Activated T-helper 17 cell treated with anti-CD3 and anti-CD28 coated beads, Interleukin-2, amount 50 U/mL, for 72 hours (primary cell): ENCODE measurements at regions not wholly inside any gene's neighbourhood (a gene's known extent, or its start where the extent isn't known, plus 50 kb on each side); places are given as distances from the start of the nearest gene placed in this dataset.

Experiments used
- ATAC-seq: fragments of 150-1000 bp; cut with Tn5 transposase; replicated peaks from 2 replicates; pipeline ENCODE4 v1.10.0; 2021; ENCODE audit warnings: mild to moderate bottlenecking, moderate library complexity
- H3K27ac Mint-ChIP-seq: one replicate; pipeline ENCODE4 v1.8.0; 2022; ENCODE audit warnings: mixed read lengths
- H3K27me3 Mint-ChIP-seq: one replicate; pipeline ENCODE4 v1.8.0; 2022; ENCODE audit warnings: mixed read lengths
- H3K36me3 Mint-ChIP-seq: one replicate; pipeline ENCODE4 v1.8.0; 2022; ENCODE audit warnings: low read depth, mild to moderate bottlenecking, mixed read lengths
- H3K4me1 Mint-ChIP-seq: one replicate; pipeline ENCODE4 v1.8.0; 2022; ENCODE audit warnings: mixed read lengths
- H3K4me3 Mint-ChIP-seq: one replicate; pipeline ENCODE4 v1.8.0; 2022; ENCODE audit warnings: mild to moderate bottlenecking, mixed read lengths
- H3K9me3 Mint-ChIP-seq: one replicate; pipeline ENCODE4 v1.8.0; 2022; ENCODE audit warnings: mixed read lengths

- no peak overlapping the region for H3K4me3 Mint-ChIP-seq
Observed at GRCh38 chr3:150072576-150072975, 101.9 kb upstream of the PFN2 start.

GRCh38 chr3:150070271-150070670 is 99.6 kb upstream of the PFN2 start:
- H3K4me3 Mint-ChIP-seq = no peak overlapping the region
- no peak overlapping the region for H3K27ac Mint-ChIP-seq
- H3K9me3 Mint-ChIP-seq = no peaks in the 10 kb centered on the region
- no peaks in the 10 kb centered on the region for H3K4me1 Mint-ChIP-seq
- H3K27me3 Mint-ChIP-seq = peaks cover 45% of the 10 kb centered on the region
- H3K36me3 Mint-ChIP-seq = no peaks in the 10 kb centered on the region
- ATAC-seq = no peak

More at GRCh38 chr3:150072576-150072975, 101.9 kb upstream of the PFN2 start:
- Mint-ChIP-seq H3K4me1 (no peaks in the 10 kb centered on the region), H3K36me3 (no peaks in the 10 kb centered on the region), H3K27me3 (peaks cover 37% of the 10 kb centered on the region), H3K27ac (no peak overlapping the region), H3K9me3 (no peaks in the 10 kb centered on the region)
- ATAC-seq = no peak

- Mint-ChIP-seq H3K4me1 (no peaks in the 10 kb centered on the region), H3K27ac (no peak overlapping the region), H3K4me3 (no peak overlapping the region), H3K27me3 (peaks cover 45% of the 10 kb centered on the region), H3K9me3 (no peaks in the 10 kb centered on the region), H3K36me3 (no peaks in the 10 kb centered on the region)
- ATAC-seq = no peak
Observed at GRCh38 chr3:150069633-150070032, 98.9 kb upstream of the PFN2 start.

GRCh38 chr3:150069154-150069527 is 98.4 kb upstream of the PFN2 start:
- no peaks in the 10 kb centered on the region for H3K9me3 Mint-ChIP-seq
- H3K4me3 Mint-ChIP-seq = no peak overlapping the region
- H3K27me3 Mint-ChIP-seq = peaks cover 45% of the 10 kb centered on the region
- no peak overlapping the region for H3K27ac Mint-ChIP-seq
- H3K4me1 Mint-ChIP-seq = no peaks in the 10 kb centered on the region
- H3K36me3 Mint-ChIP-seq = no peaks in the 10 kb centered on the region
- no peak for ATAC-seq

- H3K27ac Mint-ChIP-seq = no peak overlapping the region
- no peaks in the 10 kb centered on the region for H3K4me1 Mint-ChIP-seq
- ATAC-seq = no peak
- no peaks in the 10 kb centered on the region for H3K36me3 Mint-ChIP-seq
- H3K9me3 Mint-ChIP-seq = no peaks in the 10 kb centered on the region
- peaks cover 46% of the 10 kb centered on the region for H3K27me3 Mint-ChIP-seq
- no peak overlapping the region for H3K4me3 Mint-ChIP-seq
Observed at GRCh38 chr3:150068440-150069153, 97.9 kb upstream of the PFN2 start.

DNA sequence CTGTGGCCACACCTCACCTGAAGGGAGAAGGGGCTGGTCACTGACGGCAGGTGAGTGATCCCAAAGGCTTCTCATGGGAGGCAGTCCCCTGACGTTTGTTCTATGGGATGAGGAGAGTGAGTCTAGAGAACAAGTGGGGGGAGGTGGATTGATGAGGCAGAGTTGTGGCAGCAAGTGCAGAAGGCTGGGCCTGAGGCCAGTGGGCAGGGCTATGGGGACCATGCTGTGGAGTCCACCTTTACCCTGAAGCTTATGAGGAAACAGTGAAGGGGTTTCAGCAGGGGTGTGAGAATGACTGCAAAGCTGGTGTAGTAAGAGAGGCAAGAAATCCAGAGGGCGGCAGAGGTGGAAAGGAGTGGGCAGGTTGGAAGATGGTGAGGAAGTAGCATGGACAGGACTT is 96.9 kb upstream of the PFN2 start:
- ATAC-seq = no peak
- Mint-ChIP-seq H3K4me3 (no peak overlapping the region), H3K9me3 (no peaks in the 10 kb centered on the region), H3K4me1 (no peaks in the 10 kb centered on the region), H3K27me3 (peaks cover 41% of the 10 kb centered on the region), H3K27ac (no peak overlapping the region), H3K36me3 (no peaks in the 10 kb centered on the region)

DNA sequence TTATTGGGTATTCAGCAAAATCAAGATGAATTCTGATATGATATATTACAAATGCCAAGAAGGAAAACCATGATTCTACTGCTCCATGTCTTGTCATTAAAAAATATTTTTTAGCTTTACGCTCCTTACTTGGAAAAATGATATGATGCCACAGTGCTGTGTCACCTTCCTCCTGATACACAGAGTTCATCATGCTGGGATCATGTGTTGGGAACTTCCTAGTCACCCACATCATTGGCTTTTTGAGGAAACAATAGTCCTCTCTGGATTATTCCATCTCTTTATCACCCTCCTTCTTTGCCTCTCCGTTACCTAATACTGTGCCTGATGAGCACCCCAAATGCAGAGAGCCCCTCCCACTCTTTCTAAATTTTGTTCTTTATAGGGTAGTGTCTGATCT is 94.3 kb upstream of the PFN2 start:
- no peak overlapping the region for H3K4me3 Mint-ChIP-seq

DNA sequence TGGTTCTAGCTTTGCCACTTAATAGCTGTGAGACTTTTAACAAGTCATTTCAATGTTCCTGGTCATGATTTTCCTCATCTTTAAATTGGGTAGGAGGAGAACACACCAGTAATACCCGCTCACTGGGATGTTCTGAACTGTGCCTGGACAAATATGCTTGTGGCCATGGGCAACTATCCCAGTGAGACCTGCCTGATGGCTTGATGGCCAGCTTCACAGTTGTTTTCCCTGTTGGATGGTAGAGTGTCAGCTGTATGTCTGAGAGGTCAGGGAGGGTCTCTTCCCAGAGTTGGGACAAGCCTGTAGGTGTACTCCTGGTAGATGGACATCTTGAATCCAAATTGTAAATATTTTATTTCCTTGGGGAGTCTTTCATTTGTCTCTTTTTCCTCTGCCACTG is 92.5 kb upstream of the PFN2 start:
- H3K27me3 Mint-ChIP-seq = peaks cover 23% of the 10 kb centered on the region
- no peaks in the 10 kb centered on the region for H3K4me1 Mint-ChIP-seq
- H3K36me3 Mint-ChIP-seq = no peaks in the 10 kb centered on the region
- no peak overlapping the region for H3K27ac Mint-ChIP-seq
- H3K9me3 Mint-ChIP-seq = no peaks in the 10 kb centered on the region
- no peak for ATAC-seq
- H3K4me3 Mint-ChIP-seq = no peak overlapping the region

More for the DNA sequence above, 94.3 kb upstream of the PFN2 start:
- no peaks in the 10 kb centered on the region for H3K9me3 Mint-ChIP-seq
- H3K36me3 Mint-ChIP-seq = no peaks in the 10 kb centered on the region
- H3K4me1 Mint-ChIP-seq = no peaks in the 10 kb centered on the region
- no peak for ATAC-seq
- H3K27me3 Mint-ChIP-seq = peaks cover 28% of the 10 kb centered on the region
- no peak overlapping the region for H3K27ac Mint-ChIP-seq

DNA sequence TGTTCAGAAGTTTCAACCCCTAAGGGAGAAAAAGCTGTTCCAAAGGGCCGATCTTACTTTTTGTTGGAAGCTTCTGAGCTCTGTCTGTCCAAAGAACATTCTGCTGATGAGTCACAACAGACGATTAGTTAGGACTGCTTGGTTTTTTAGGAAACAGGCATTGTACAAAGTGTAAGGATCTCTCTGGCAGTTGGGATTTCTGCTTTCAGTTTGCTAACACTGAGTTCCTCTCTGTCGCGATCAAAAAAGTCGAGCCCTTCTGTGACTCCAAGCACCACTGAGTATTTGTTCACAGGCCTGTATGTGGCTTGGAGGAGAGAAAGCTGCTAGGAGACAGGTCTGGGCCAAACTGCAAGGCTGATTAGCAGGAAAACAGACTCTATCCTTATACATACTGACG is 91.8 kb upstream of the PFN2 start:
- Mint-ChIP-seq H3K36me3 (no peaks in the 10 kb centered on the region), H3K4me3 (no peak overlapping the region), H3K27ac (no peak overlapping the region), H3K9me3 (no peaks in the 10 kb centered on the region), H3K27me3 (peaks cover 16% of the 10 kb centered on the region), H3K4me1 (no peaks in the 10 kb centered on the region)
- no peak for ATAC-seq

GRCh38 chr3:150061288-150062024 is 90.8 kb upstream of the PFN2 start:
- Mint-ChIP-seq H3K27me3 (peaks cover 9% of the 10 kb centered on the region), H3K9me3 (no peaks in the 10 kb centered on the region), H3K4me3 (no peak overlapping the region), H3K4me1 (no peaks in the 10 kb centered on the region), H3K27ac (no peak overlapping the region), H3K36me3 (no peaks in the 10 kb centered on the region)
- no peak for ATAC-seq

GRCh38 chr3:150059729-150060128 is 89.0 kb upstream of the PFN2 start:
- H3K9me3 Mint-ChIP-seq = no peaks in the 10 kb centered on the region
- H3K27ac Mint-ChIP-seq = no peak overlapping the region
- ATAC-seq = no peak
- no peaks in the 10 kb centered on the region for H3K36me3 Mint-ChIP-seq
- H3K4me3 Mint-ChIP-seq = no peak overlapping the region
- peaks cover 18% of the 10 kb centered on the region for H3K27me3 Mint-ChIP-seq
- H3K4me1 Mint-ChIP-seq = no peaks in the 10 kb centered on the region

GRCh38 chr3:150059241-150059640 is 88.5 kb upstream of the PFN2 start:
- H3K27ac Mint-ChIP-seq = no peak overlapping the region
- no peaks in the 10 kb centered on the region for H3K4me1 Mint-ChIP-seq
- no peak for ATAC-seq
- no peak overlapping the region for H3K4me3 Mint-ChIP-seq
- H3K9me3 Mint-ChIP-seq = no peaks in the 10 kb centered on the region
- peaks cover 19% of the 10 kb centered on the region for H3K27me3 Mint-ChIP-seq
- H3K36me3 Mint-ChIP-seq = no peaks in the 10 kb centered on the region

- H3K4me3 Mint-ChIP-seq = no peak overlapping the region
- H3K27ac Mint-ChIP-seq = no peak overlapping the region
- no peaks in the 10 kb centered on the region for H3K4me1 Mint-ChIP-seq
- H3K36me3 Mint-ChIP-seq = no peaks in the 10 kb centered on the region
- ATAC-seq = no peak
- no peaks in the 10 kb centered on the region for H3K9me3 Mint-ChIP-seq
- peaks cover 18% of the 10 kb centered on the region for H3K27me3 Mint-ChIP-seq
Observed at GRCh38 chr3:150057227-150057626, 86.5 kb upstream of the PFN2 start.

DNA sequence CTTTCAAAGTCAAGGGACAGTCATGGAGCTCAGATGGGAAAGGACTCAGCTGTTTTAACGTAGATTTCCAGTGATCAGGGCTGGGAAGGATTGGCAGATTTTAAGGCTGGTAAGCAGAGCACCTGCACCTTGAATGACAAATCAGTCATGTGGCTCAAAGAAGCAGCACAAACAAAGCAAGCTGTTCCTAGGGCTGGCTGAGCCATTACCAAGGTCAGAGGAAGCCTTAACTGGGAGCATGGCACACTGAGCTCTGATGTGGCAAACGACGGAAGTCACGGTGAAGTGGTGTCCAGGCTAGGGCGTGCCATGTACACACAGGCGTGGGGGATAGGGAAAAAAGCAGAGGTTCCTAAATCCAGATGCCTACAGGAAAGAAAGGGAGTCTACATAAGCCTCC is 84.6 kb upstream of the PFN2 start:
- no peaks in the 10 kb centered on the region for H3K9me3 Mint-ChIP-seq
- ATAC-seq = no peak
- H3K27ac Mint-ChIP-seq = no peak overlapping the region
- no peaks in the 10 kb centered on the region for H3K36me3 Mint-ChIP-seq
- H3K4me1 Mint-ChIP-seq = no peaks in the 10 kb centered on the region
- H3K4me3 Mint-ChIP-seq = no peak overlapping the region
- H3K27me3 Mint-ChIP-seq = peaks cover 24% of the 10 kb centered on the region

GRCh38 chr3:150054635-150055034 is 83.9 kb upstream of the PFN2 start:
- no peaks in the 10 kb centered on the region for H3K4me1 Mint-ChIP-seq
- peaks cover 24% of the 10 kb centered on the region for H3K27me3 Mint-ChIP-seq
- H3K4me3 Mint-ChIP-seq = no peak overlapping the region
- H3K27ac Mint-ChIP-seq = no peak overlapping the region
- H3K36me3 Mint-ChIP-seq = no peaks in the 10 kb centered on the region
- H3K9me3 Mint-ChIP-seq = no peaks in the 10 kb centered on the region
- ATAC-seq = no peak
